IPS DF 4.7 (cell line): ENCODE measurements at regions not wholly inside any gene's neighbourhood (a gene's known extent, or its start where the extent isn't known, plus 50 kb on each side); places are given as distances from the start of the nearest gene placed in this dataset.

ENCODE experiments used
- DNase-seq: peaks from one replicate; pipeline ENCODE4 v3.0.0-alpha.2; 2013; ENCODE audit warnings: low spot score; ENCODE audit errors: extremely low read depth

DNA sequence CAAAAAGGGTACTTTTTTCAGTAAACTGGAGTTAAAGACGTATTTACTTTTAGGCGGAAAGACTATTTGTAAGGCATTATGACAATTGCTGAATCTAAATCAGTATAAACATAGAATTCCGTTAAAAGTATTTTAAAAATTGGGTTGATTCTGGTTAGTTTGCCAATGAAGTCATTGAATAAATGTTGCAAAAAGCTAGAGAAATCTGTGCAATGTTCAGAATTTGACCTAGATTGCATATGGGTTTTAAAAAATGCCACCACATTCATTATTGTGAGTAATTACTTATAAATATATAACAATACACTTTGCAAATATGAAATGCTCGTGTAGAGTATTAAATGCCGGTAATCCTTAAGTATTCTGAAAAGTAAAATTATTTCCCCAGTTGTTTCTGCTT is 116.5 kb upstream of the EEF1E1 start:
- no peak for DNase-seq

DNA sequence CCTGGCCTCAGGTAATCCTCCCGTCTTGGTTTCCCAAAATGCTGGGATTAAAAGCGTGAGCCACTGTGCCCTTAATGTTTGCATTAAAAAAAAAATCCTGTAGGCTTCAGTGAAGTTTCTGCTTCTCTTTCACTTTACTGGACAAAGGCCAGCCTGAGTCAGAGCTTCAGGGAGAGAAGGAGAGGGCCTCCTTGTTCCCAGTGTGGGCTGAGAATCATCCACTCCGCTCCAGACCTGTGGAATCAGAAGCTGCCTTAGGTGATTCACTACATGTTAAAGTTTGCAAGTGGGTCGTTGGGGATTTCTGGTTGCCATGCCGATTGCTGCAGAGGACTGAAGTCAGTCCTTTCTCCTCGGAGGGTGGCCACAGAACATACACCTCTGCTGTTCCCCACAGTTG is 113.3 kb upstream of the EEF1E1 start:
- no peak for DNase-seq

DNA sequence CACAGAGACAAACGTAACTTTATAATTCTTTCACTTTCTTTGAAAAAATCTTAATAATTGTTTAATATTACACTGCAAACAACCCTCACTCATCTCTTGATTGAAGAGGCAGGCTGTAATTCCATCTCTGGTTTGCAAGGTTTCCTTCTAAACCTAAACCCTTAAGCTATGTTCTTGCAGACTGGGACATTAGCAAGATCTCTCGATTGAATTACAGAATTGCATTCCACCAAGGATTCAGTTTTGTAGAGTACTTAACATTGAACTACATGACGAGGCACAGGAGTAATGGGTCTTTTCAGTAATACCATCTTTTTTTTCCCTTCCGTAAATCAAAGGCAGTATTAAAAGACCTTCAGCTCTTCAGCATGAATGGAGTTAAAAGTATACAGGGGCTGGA is 111.6 kb upstream of the EEF1E1 start:
- no peak for DNase-seq

DNA sequence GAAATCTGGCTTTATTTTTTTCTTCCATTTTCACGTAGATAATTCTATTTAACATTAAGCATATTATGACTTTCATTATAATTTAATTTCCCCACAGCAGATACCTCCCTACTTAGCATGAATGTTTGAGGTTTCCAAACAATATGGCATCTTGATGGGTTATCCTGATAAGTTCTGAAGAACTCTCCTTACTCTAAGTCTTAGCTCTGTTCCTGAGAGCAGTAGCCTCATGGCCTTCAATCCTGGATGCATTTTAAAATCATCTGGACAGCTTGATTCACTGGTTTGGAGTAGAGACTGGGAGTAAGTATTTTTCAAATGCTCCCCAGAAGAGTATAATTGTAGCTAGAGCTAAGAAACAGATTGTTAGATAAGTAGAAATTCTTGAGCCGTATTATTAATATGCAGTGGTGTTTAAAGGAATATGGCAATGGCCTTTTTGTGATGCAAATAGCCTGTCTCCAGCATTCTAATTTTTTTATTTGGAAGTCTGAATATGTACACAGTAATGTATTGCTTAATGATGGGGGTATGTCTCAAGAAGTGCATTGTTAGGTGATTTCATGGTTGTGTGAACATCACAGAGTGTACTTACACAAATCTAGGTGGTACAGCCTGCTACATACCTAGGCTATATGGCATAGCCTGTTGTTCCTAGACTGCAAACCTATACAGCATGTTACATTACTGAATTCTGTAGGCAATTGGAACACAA is 110.5 kb upstream of the EEF1E1 start:
- DNase-seq = no peak

DNA sequence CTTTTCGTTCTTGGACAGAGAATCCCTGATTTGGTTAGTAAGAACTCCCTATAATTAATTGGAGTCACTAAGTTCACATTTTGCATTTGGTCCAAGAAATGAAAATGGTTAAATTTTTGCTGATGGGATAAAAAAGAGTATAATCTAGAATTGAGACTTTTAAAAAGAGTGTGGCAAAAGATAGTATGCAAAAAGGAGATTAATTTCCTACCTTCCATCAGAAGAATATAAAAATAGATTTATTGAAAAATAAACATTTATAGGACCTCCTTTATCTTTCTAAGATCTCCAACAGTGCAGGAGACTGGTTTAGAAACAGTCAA is 105.5 kb upstream of the EEF1E1 start:
- no peak for DNase-seq

DNA sequence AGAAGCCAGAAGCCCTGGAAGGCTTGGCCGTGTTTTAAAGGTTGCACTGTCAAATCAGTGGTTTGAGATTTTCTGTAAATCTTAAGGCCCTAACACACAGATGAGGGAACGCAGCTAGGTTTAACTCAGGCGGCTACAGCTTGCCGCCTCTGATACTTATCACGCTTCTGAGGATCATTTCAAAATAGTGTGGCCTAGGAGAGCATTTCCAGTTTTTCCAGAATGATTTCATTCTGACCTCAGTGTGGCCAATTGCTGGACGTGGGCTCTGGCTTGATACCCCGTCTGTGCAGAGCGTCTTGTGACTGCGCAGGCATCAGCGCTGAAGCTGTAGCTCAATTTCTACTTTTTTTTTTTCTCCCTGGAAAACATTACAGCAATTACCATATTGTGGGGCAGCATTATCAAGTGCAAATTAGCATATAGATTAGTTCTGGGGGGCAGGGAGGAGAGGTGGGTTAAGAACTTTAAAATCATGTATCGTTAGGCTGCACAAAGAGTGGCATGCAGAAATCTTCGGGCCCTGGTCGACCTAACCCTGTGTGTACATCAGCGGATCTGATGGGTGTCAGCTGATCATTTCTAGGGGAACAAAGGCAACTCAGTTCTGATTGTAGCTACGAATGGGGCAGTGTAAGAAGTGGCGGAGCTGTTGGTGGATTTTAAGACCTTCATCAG is 105.0 kb upstream of the EEF1E1 start:
- DNase-seq = no peak

DNA sequence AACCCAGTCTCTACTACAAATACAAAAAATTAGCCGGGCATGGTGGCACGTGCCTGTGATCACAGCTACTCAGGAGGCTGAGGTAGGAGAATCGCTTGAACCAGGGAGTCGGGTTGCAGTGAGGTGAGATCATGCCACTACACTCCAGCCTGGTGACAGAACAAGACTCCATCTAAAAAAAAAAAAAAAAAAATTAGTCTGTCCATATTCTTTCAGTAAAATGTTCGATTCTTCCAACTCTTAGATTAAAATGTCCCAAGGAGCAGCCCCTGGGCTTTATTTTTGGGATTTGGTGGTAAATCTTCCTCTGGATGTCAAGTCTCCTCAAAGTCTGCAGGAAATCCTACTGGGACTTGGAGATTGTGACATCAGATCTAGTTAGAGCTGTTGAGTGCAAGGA is 101.0 kb upstream of the EEF1E1 start:
- no peak for DNase-seq

DNA sequence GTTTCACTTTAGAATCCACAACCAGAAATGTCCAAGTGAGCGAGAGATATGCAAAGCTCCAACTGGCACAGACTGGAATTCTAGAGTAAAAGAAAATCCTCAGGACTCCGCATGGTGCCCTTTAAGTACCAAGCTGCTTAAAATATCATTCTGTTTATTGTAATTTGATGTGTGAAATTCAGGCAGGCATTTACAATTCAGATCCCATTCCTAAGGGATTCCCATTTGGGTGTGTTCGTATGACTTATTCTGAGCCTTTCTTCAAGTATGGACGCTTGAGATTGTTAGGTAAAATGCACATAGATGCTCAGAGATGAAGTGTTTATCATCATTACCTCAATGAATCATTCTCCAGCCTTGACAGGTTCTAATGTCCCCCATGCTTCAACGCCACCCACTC is 99.3 kb upstream of the EEF1E1 start:
- no peak for DNase-seq

DNA sequence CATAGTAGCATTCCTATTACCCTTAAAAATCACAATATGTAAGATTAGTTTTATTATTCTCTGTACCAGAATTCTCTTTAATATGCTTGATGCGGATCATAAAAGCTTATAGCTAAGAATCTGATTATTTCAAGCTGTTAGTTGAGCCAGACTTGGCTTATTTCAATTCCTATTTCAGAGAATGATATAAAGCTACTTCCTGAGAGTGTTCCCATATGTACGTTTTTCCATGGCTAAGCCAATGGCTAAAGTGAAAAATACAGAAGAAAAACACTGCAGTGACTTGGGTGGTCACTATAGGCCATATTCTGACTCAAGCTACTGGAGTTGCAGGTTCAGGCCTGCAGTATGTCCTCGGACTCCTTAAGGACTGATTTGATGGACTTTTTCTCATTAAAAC is 97.9 kb upstream of the EEF1E1 start:
- DNase-seq = no peak

DNA sequence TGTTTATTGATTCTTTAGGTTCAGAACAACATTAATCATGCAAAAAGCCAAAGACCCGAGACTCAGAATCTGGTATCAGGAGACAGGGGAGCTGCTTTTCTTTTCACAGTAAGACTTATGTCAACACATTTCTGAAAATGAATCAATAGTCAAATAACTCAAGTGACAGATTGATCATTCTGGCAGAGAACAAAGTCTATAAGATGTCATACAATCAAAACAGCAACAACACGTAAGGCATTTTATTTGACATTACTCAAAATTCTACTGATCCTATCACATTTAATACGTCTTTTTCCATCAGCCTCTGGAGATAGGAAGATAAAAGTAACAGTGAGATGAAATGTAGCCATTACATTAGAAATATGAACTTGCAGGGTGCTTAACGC is 93.4 kb upstream of the EEF1E1 start:
- DNase-seq = no peak

DNA sequence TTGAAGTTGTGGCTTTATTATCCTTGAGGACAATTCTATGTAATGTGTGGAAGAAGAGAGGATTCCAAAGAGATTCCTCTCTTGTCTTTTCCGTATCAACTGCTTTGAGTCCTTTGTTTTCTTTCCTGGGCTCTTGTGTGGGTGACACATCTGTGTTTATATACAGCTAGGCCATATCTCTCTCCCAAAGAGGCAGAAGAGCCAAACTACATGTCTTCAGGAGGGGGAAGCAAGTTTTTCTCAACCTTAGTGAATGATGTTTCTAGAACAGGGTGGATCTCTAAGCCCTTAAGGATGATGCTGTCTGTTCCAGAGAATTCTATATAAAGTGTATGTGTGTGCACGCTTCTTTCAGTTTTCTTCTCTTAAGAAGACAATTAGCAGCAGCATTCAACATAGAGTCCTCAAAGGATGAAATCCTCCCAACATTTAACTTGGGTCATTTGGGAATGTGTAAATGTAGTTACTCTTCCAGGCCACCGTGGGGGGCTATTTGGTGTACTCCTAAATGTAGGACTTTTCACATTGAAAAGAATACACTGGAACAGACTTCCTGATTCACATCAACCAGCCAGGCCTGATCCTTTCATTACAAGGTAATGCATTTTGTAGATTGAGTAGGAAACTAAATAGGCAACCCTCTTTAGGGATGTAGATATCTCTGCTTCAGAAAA is 92.8 kb upstream of the EEF1E1 start:
- no peak for DNase-seq

DNA sequence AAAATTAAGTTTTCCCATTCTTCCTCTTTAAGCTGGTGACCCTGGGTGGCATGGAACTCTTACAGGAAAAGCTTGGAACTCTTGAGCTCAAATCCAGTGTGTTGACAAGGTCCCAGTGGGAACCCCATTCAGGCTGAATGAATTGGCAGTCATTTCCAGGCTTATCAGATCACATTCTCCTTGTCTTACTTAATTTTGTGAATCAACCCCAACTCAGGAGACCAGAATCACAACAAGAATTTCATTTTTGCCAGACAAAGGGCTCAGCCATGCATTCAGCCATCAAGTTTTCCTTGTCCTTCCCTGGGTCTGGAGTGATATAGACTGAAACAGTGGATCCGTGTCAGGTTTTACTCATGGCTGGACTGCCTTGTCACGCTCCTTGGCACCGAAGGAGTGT is 92.1 kb upstream of the EEF1E1 start:
- DNase-seq = no peak

DNA sequence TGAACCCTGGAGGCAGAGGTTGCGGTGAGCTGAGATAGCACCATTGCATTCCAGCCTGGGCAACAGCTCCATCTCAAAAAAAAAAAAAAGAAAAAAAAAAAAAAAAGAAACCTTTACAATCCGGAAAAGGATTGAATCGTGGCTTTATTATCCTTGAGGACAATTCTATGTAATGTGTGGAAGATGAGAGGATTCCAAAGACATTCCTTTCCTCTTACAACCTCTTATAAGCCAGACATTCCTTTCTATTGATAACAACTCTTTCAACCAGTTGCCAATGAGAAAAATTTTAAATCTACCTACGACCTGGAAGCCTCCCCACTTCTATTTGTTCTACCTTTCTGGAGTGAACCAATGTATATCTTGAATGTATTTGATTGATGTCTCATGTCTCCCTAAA is 91.2 kb upstream of the EEF1E1 start:
- no peak for DNase-seq

DNA sequence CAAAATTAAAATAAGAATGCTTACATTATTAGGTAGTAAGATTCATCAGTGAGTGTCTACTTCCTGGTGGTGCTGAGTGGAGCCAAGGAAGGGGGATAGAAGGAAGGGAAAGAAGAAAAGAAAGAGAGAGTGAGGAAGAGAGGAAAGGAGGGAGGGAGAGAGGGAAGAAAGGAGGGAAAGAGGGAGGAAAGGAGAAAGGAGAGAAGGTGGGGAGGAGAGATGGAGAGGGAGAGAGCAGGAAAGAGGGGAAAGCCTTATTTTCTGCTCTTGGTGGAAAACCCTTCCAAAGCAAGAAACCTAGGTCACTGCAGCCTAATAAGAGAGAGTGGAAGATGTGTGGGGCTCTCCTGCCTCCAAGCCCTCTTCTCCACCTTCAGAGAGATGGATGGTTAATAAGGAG is 90.2 kb upstream of the EEF1E1 start:
- DNase-seq = no peak

DNA sequence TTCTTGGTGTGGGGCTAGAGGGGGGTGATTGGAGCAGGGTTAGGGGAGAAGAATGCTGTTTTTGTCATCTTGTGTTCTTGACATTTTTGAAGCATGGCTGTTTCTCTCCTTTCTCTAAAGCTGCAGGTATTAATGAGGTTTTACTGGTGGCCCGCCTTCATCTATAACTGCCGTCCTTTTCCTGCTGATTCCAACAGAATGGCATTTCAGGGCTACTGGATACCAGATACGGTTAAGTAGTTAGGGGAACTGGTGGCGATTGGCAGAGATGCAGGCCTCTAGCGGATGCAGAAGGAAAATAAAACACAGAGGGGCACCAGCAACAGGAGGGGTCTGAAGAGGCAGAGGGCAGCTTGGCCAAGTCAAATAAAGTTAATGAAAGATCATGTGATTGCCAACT is 89.7 kb upstream of the EEF1E1 start:
- DNase-seq = no peak

DNA sequence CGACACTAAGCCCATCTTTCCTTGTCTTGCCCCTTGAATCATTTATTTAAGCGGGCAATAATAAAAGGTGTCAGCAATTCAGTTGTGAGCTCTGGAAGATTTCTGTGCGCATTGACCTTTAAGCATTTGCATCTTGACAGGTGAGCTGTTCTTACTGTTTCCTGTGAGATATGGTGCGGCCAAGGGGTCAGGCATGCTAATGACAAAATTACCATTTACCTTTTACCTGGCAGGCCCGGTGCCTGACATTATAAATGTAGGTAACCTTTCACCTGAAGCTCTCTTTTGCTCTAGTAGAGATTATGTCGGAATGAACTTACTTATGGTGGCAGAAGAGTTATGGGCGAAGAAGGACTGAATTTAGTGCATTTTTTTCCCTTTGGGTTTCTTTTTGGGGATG is 89.3 kb upstream of the EEF1E1 start:
- DNase-seq = no peak

DNA sequence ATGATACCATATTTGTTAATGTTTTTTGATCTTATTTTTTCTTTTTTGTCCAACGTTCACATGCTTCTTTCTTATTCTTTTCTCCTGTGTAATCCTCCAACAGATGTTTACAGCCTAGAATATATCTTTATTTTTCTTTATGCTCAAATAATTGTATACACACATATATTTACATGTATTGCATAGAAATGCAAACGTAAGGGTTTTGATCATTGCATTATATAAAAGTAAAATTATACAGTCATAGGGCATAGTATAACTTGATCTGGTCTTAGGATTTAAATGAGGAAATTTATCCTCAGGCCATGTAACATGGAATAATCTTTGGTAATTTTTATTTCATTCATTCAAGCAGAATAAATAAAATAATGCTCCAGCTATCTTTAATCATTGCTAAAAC is 84.9 kb upstream of the EEF1E1 start:
- no peak for DNase-seq

DNA sequence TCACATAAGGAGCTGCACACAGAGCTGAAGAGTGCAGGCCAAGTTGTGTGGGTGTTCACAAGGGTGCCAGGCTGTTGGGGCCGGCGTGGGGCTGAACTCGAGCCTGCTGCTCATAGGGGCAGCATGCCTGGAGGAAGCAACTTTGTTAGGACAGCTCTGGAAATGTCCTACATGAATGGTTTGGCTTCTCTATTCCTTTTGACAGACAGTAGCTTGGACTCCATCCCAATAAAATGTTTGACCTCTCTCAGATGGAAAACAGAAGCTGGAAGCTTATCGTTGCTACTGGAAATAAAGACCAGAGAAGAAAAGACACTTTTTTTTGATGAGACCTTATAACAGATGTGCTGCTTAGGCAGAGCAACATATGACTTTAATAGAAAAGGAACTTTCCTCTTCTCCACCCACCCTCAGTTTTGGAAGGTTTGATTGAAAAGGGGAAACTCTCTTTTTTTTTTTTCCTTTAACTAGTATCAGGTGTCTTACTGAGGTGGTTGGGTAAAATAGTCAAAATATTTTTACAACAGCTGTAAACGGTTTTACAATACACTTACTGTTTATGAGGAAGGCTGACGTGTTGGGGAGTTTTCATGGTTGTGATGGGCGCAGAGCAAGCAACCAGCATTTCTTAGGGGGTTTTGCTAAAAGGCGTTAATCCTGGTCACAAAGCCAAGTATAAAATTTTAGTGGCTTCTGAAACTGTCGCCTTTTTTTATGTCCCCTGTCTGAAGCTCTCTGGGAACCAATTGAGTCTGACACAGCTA is 80.7 kb upstream of the EEF1E1 start:
- DNase-seq = no peak

DNA sequence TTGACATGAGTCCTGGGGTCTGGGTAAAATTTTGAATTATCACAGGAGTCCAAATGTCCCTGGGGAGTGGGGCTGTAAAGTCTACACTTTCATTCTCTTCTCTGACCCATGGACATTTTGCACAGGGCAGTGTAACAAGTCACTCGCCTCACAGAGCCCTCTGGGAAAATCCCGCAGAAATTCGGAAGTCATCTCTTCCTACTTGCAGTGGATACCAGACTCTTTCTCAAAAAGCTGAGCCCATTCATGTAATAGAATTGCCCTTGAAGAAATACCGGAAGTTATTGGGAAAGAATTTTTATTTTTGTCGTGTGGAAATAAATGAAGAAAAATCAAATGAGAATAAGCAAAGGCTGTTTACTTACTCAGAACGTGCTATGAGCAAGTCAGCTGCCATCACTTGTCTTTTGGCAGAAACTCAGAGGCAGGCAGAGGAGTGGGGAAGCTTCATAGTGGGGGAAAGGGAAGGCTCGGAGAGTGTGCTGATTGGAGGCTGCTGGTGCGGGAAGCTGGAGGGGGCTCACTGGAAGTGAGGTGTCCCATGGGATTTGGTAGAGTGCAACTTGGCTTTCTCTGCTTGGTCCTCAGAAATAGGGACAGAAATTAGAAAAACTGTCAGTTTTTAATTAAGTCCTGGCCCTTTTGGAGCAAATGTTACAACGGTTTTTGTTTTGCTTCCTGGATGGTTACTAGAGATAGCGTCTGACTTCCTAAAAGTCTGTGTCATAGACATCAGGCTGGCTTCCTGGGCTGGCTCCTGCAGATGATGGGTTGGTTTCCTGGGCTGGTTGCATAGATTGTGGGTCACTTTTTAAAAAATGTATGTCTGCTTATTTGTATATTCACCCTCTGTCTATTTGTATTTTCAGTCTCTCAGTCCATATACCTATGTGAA is 79.8 kb upstream of the EEF1E1 start:
- no peak for DNase-seq

DNA sequence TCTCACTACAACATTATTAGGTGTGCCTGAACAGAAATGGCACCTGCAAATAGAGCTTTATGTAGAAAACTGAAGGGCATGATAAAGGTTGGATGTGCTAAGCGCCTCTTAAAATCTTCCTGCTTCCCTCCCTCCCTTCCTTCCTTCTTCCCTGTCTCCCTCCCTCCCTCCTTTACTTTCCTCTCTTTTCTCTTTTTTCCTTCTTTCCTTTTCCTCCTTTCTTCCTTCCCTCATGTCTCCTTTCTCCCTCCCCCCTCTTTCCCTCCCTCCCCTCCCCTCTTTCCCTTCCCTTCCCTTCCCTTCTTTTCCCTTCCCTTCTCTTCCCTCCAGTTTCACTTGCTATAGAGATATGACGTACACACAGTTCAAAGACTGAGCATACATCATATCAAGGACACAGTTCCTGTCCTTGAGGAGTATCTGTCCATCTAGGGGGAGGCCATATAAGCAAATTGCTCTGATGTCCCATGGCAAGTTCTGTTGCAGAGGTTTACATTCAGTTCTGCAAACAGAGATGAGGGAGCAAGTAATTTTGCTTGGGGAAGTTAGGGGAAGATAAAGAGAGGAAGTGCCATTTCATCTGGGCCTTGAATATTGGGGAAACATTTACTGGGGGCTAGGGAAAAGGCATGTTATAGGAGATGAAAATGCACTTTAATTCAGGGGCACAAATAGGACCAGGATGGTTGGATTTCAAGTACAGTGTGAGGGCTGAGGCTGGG is 79.0 kb upstream of the EEF1E1 start:
- no peak for DNase-seq
